ENCODE measurements at regions not wholly inside any gene's neighbourhood (a gene's known extent, or its start where the extent isn't known, plus 50 kb on each side); places are given as distances from the start of the nearest gene placed in this dataset.

- Histone ChIP-seq H3K36me3 (ENCODE audit: control insufficient read depth in 2 of 2, insufficient read depth in 2 of 2, low read length in 2 of 2) (no peaks in the 10 kb centered on the region), H3K4me3 (ENCODE audit: low read length in 2 of 2) (no peak overlapping the region), H3K27ac (ENCODE audit: low read length) (peak overlapping the region; percentile 41), H3K9me3 (ENCODE audit: control insufficient read depth in 2 of 2, low read length in 2 of 2) (no peaks in the 10 kb centered on the region), H3K9ac (ENCODE audit: low read length in 2 of 2) (no peak overlapping the region), H3K27me3 (ENCODE audit: control insufficient read depth in 1 of 2, insufficient read depth in 2 of 2, low read length in 2 of 2) (no peaks in the 10 kb centered on the region), H3K4me1 (ENCODE audit: control insufficient read depth, insufficient read depth, low read length) (peaks cover 9% of the 10 kb centered on the region)
These were observed 117.9 kb upstream of the MYOCD start for GRCh38 chr17:12547831-12548230.

- Histone ChIP-seq H3K9me3 (ENCODE audit: control insufficient read depth in 2 of 2, low read length in 2 of 2) (no peaks in the 10 kb centered on the region), H3K4me1 (ENCODE audit: control insufficient read depth, insufficient read depth, low read length) (peaks cover 9% of the 10 kb centered on the region), H3K27me3 (ENCODE audit: control insufficient read depth in 1 of 2, insufficient read depth in 2 of 2, low read length in 2 of 2) (no peaks in the 10 kb centered on the region), H3K9ac (ENCODE audit: low read length in 2 of 2) (no peak overlapping the region), H3K4me3 (ENCODE audit: low read length in 2 of 2) (no peak overlapping the region), H3K27ac (ENCODE audit: low read length) (peak overlapping the region; percentile 41), H3K36me3 (ENCODE audit: control insufficient read depth in 2 of 2, insufficient read depth in 2 of 2, low read length in 2 of 2) (no peaks in the 10 kb centered on the region)
These were observed 117.1 kb upstream of the MYOCD start for GRCh38 chr17:12548558-12548957.

GRCh38 chr17:12549499-12550041 is 116.1 kb upstream of the MYOCD start:
- Histone ChIP-seq H3K4me1 (ENCODE audit: control insufficient read depth, insufficient read depth, low read length) (peaks cover 9% of the 10 kb centered on the region), H3K4me3 (ENCODE audit: low read length in 2 of 2) (peak overlapping the region in 1 of 2 donors; percentile 40), H3K36me3 (ENCODE audit: control insufficient read depth in 2 of 2, insufficient read depth in 2 of 2, low read length in 2 of 2) (no peaks in the 10 kb centered on the region), H3K9ac (ENCODE audit: low read length in 2 of 2) (peak overlapping the region in 1 of 2 donors; percentile 31), H3K27me3 (ENCODE audit: control insufficient read depth in 1 of 2, insufficient read depth in 2 of 2, low read length in 2 of 2) (no peaks in the 10 kb centered on the region), H3K9me3 (ENCODE audit: control insufficient read depth in 2 of 2, low read length in 2 of 2) (no peaks in the 10 kb centered on the region), H3K27ac (ENCODE audit: low read length) (no peak overlapping the region)

- no peaks in the 10 kb centered on the region for H3K9me3 ChIP-seq (ENCODE audit: control insufficient read depth in 2 of 2, low read length in 2 of 2)
- H3K9ac ChIP-seq (ENCODE audit: low read length in 2 of 2): no peak overlapping the region
- no peak overlapping the region for H3K27ac ChIP-seq (ENCODE audit: low read length)
- no peaks in the 10 kb centered on the region for H3K36me3 ChIP-seq (ENCODE audit: control insufficient read depth in 2 of 2, insufficient read depth in 2 of 2, low read length in 2 of 2)
- H3K4me1 ChIP-seq (ENCODE audit: control insufficient read depth, insufficient read depth, low read length): no peaks in the 10 kb centered on the region
- H3K4me3 ChIP-seq (ENCODE audit: low read length in 2 of 2): no peak overlapping the region
- H3K27me3 ChIP-seq (ENCODE audit: control insufficient read depth in 1 of 2, insufficient read depth in 2 of 2, low read length in 2 of 2): no peaks in the 10 kb centered on the region
These were observed 112.1 kb upstream of the MYOCD start for GRCh38 chr17:12553625-12554024.

- Histone ChIP-seq H3K9me3 (ENCODE audit: control insufficient read depth in 2 of 2, low read length in 2 of 2) (no peaks in the 10 kb centered on the region), H3K36me3 (ENCODE audit: control insufficient read depth in 2 of 2, insufficient read depth in 2 of 2, low read length in 2 of 2) (no peaks in the 10 kb centered on the region), H3K9ac (ENCODE audit: low read length in 2 of 2) (no peak overlapping the region), H3K4me3 (ENCODE audit: low read length in 2 of 2) (no peak overlapping the region), H3K27me3 (ENCODE audit: control insufficient read depth in 1 of 2, insufficient read depth in 2 of 2, low read length in 2 of 2) (no peaks in the 10 kb centered on the region), H3K4me1 (ENCODE audit: control insufficient read depth, insufficient read depth, low read length) (no peaks in the 10 kb centered on the region), H3K27ac (ENCODE audit: low read length) (no peak overlapping the region)
These were observed 111.4 kb upstream of the MYOCD start for GRCh38 chr17:12554251-12554650.

- Histone ChIP-seq H3K27ac (ENCODE audit: low read length) (no peak overlapping the region), H3K4me3 (ENCODE audit: low read length in 2 of 2) (no peak overlapping the region), H3K9me3 (ENCODE audit: control insufficient read depth in 2 of 2, low read length in 2 of 2) (no peaks in the 10 kb centered on the region), H3K27me3 (ENCODE audit: control insufficient read depth in 1 of 2, insufficient read depth in 2 of 2, low read length in 2 of 2) (no peaks in the 10 kb centered on the region), H3K9ac (ENCODE audit: low read length in 2 of 2) (no peak overlapping the region), H3K4me1 (ENCODE audit: control insufficient read depth, insufficient read depth, low read length) (peaks cover 10% of the 10 kb centered on the region), H3K36me3 (ENCODE audit: control insufficient read depth in 2 of 2, insufficient read depth in 2 of 2, low read length in 2 of 2) (no peaks in the 10 kb centered on the region)
These were observed 99.4 kb upstream of the MYOCD start for GRCh38 chr17:12566291-12566690.

- Histone ChIP-seq H3K27ac (ENCODE audit: low read length) (no peak overlapping the region), H3K4me1 (ENCODE audit: control insufficient read depth, insufficient read depth, low read length) (peaks cover 10% of the 10 kb centered on the region), H3K9ac (ENCODE audit: low read length in 2 of 2) (no peak overlapping the region), H3K36me3 (ENCODE audit: control insufficient read depth in 2 of 2, insufficient read depth in 2 of 2, low read length in 2 of 2) (no peaks in the 10 kb centered on the region), H3K4me3 (ENCODE audit: low read length in 2 of 2) (peak overlapping the region in 1 of 2 donors; percentile 8), H3K9me3 (ENCODE audit: control insufficient read depth in 2 of 2, low read length in 2 of 2) (no peaks in the 10 kb centered on the region), H3K27me3 (ENCODE audit: control insufficient read depth in 1 of 2, insufficient read depth in 2 of 2, low read length in 2 of 2) (no peaks in the 10 kb centered on the region)
These were observed 98.3 kb upstream of the MYOCD start for GRCh38 chr17:12567077-12568053.

- Histone ChIP-seq H3K9ac (ENCODE audit: low read length in 2 of 2) (no peak overlapping the region), H3K27me3 (ENCODE audit: control insufficient read depth in 1 of 2, insufficient read depth in 2 of 2, low read length in 2 of 2) (no peaks in the 10 kb centered on the region), H3K9me3 (ENCODE audit: control insufficient read depth in 2 of 2, low read length in 2 of 2) (no peaks in the 10 kb centered on the region), H3K27ac (ENCODE audit: low read length) (no peak overlapping the region), H3K36me3 (ENCODE audit: control insufficient read depth in 2 of 2, insufficient read depth in 2 of 2, low read length in 2 of 2) (no peaks in the 10 kb centered on the region), H3K4me1 (ENCODE audit: control insufficient read depth, insufficient read depth, low read length) (peaks cover 10% of the 10 kb centered on the region), H3K4me3 (ENCODE audit: low read length in 2 of 2) (no peak overlapping the region)
These were observed 97.1 kb upstream of the MYOCD start for GRCh38 chr17:12568358-12569251.

- no peak overlapping the region for H3K27ac ChIP-seq (ENCODE audit: low read length)
- no peaks in the 10 kb centered on the region for H3K9me3 ChIP-seq (ENCODE audit: control insufficient read depth in 2 of 2, low read length in 2 of 2)
- no peak overlapping the region for H3K9ac ChIP-seq (ENCODE audit: low read length in 2 of 2)
- H3K27me3 ChIP-seq (ENCODE audit: control insufficient read depth in 1 of 2, insufficient read depth in 2 of 2, low read length in 2 of 2): no peaks in the 10 kb centered on the region
- H3K36me3 ChIP-seq (ENCODE audit: control insufficient read depth in 2 of 2, insufficient read depth in 2 of 2, low read length in 2 of 2): no peaks in the 10 kb centered on the region
- H3K4me1 ChIP-seq (ENCODE audit: control insufficient read depth, insufficient read depth, low read length): peaks cover 5% of the 10 kb centered on the region
- no peak overlapping the region for H3K4me3 ChIP-seq (ENCODE audit: low read length in 2 of 2)
These were observed 94.1 kb upstream of the MYOCD start for GRCh38 chr17:12571606-12572005.

GRCh38 chr17:12574525-12574924 is 91.2 kb upstream of the MYOCD start:
- Histone ChIP-seq H3K4me1 (ENCODE audit: control insufficient read depth, insufficient read depth, low read length) (no peaks in the 10 kb centered on the region), H3K27ac (ENCODE audit: low read length) (no peak overlapping the region), H3K36me3 (ENCODE audit: control insufficient read depth in 2 of 2, insufficient read depth in 2 of 2, low read length in 2 of 2) (no peaks in the 10 kb centered on the region), H3K9ac (ENCODE audit: low read length in 2 of 2) (no peak overlapping the region), H3K9me3 (ENCODE audit: control insufficient read depth in 2 of 2, low read length in 2 of 2) (no peaks in the 10 kb centered on the region), H3K4me3 (ENCODE audit: low read length in 2 of 2) (no peak overlapping the region), H3K27me3 (ENCODE audit: control insufficient read depth in 1 of 2, insufficient read depth in 2 of 2, low read length in 2 of 2) (no peaks in the 10 kb centered on the region)
